ENCODE measurements at regions not wholly inside any gene's neighbourhood (a gene's known extent, or its start where the extent isn't known, plus 50 kb on each side); places are given as distances from the start of the nearest gene placed in this dataset.

DNA sequence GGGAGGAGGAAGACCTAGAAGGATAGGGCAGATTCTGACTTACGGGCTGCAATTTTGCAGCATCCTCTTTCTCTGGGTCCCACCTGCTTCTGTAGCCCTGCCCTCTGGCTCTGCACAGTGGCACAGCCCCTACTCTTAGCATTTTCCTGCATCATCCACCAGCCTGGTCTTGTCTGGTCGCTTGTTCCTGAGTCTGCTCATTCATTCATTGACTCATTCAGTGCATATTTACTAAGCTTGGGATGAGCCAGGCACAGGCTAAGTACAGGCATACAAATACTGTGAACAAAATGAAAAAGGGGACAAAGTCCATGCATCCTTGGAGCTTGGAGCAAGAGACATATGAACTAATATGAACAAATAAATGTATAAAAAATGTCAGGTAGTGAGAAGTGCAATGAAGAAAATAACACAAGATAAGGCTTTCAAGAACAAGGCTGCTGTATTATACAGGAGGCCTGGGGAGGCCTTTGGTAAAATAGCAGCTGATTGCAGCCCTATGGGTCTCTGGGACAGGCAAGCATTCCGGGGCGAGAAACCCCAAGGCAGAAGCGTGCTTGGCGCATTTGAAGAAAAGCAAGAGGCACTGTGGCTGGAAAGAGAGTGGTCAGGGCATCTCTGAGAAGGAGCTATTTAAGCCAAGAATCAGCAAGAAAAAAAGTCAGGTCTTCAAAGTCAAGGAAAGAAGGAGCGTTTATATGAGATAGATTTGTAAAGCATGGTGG lies 108.0 kb upstream of the ALX4 start:
- ATAC-seq (no peak), DNase-seq (no peak)
- no peaks in the 10 kb centered on the region for H3K4me1 ChIP-seq
- no peaks in the 10 kb centered on the region for H3K9me3 ChIP-seq
- H3K27me3 ChIP-seq: no peaks in the 10 kb centered on the region
- TF ChIP-seq POLR2A (IDR thresholded peaks at IDR 0.05): no peak
- TF ChIP-seq, protein P1, sequence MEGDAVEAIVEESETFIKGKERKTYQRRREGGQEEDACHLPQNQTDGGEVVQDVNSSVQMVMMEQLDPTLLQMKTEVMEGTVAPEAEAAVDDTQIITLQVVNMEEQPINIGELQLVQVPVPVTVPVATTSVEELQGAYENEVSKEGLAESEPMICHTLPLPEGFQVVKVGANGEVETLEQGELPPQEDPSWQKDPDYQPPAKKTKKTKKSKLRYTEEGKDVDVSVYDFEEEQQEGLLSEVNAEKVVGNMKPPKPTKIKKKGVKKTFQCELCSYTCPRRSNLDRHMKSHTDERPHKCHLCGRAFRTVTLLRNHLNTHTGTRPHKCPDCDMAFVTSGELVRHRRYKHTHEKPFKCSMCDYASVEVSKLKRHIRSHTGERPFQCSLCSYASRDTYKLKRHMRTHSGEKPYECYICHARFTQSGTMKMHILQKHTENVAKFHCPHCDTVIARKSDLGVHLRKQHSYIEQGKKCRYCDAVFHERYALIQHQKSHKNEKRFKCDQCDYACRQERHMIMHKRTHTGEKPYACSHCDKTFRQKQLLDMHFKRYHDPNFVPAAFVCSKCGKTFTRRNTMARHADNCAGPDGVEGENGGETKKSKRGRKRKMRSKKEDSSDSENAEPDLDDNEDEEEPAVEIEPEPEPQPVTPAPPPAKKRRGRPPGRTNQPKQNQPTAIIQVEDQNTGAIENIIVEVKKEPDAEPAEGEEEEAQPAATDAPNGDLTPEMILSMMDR (IDR thresholded peaks at IDR 0.05): no peak
- intact Hi-C loops (cut with DNase I): no loop called here
- H3K27ac ChIP-seq: no peak overlapping the region
- no peak overlapping the region for H3K4me3 ChIP-seq
- 79 to 80% methylated on average over 7 of the region's 7 CpGs for WGBS, 2 donors
- H3K36me3 ChIP-seq (replicated peaks in 1 of 2; ENCODE audit: insufficient read depth in 1 of 2, low read depth in 2 of 2): no peaks in the 10 kb centered on the region

DNA sequence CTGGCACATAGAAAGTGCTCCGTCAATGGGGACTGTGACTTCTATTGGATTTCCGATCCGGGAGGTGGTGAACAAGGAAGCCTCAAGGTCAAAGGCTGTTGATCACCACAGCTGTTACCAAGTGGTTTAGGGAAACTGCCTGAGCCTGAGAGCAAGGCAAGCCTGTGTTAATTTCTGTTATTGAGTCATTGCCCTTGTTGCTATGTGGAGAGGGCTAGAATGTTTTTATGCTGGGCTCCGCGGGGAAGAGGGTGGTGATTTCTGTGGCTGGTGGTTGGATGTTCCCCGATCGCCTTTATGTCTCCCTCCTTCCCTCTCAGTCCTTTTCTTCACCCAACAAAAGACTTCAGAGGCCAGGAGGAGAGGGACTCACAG lies 108.5 kb upstream of the ALX4 start:
- H3K9me3 ChIP-seq: no peaks in the 10 kb centered on the region
- H3K36me3 ChIP-seq (replicated peaks in 1 of 2; ENCODE audit: insufficient read depth in 1 of 2, low read depth in 2 of 2): no peaks in the 10 kb centered on the region
- 38 to 40% methylated on average over 7 of the region's 7 CpGs for WGBS, 2 donors
- no peak for DNase-seq
- TF ChIP-seq, protein P1 (IDR thresholded peaks at IDR 0.05): no peak
- TF ChIP-seq POLR2A (IDR thresholded peaks at IDR 0.05): no peak
- H3K27ac ChIP-seq: no peak overlapping the region
- intact Hi-C loops (cut with DNase I): no loop called here
- no peak overlapping the region for H3K4me3 ChIP-seq
- ATAC-seq: no peak
- no peaks in the 10 kb centered on the region for H3K4me1 ChIP-seq
- H3K27me3 ChIP-seq: no peaks in the 10 kb centered on the region

DNA sequence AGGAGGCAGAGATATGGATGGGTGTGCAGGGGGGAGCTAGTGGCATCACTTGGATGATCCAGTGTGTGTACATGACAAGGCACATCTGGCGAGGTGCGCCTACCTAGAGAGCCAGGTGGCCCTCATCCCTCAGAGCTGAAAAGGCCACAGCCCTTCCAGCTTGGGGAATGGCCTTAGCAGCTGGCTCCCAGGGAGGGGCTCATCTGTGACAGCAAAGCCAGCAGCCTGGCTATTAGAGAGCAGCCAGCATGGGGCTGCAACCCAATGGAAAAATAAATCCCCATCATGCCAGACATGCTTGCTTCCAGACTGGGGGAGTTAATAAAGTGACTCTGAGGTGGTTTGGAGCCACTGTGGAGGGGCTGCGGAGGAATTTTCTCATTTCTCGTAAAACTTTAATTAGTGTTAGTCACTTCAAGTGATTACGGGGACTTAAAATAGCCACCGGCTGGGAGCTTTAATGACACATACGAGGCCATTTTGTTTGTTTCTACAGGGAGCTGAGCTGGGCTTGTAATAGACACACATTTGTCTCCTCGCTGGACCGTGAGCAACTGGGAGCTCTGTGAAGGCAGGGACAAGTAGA lies 111.2 kb upstream of the ALX4 start:
- H3K36me3 ChIP-seq (replicated peaks in 1 of 2; ENCODE audit: insufficient read depth in 1 of 2, low read depth in 2 of 2): no peaks in the 10 kb centered on the region
- no peak for ATAC-seq
- no peaks in the 10 kb centered on the region for H3K4me1 ChIP-seq
- no peak for TF ChIP-seq POLR2A (IDR thresholded peaks at IDR 0.05)
- TF ChIP-seq, protein P1 (IDR thresholded peaks at IDR 0.05): no peak
- H3K4me3 ChIP-seq: no peak overlapping the region
- no peak overlapping the region for H3K27ac ChIP-seq
- DNase-seq: no peak
- H3K9me3 ChIP-seq: no peaks in the 10 kb centered on the region
- intact Hi-C loops (cut with DNase I): no loop called here
- 59 to 60% methylated on average over 9 of the region's 9 CpGs for WGBS, 2 donors
- no peaks in the 10 kb centered on the region for H3K27me3 ChIP-seq

DNA sequence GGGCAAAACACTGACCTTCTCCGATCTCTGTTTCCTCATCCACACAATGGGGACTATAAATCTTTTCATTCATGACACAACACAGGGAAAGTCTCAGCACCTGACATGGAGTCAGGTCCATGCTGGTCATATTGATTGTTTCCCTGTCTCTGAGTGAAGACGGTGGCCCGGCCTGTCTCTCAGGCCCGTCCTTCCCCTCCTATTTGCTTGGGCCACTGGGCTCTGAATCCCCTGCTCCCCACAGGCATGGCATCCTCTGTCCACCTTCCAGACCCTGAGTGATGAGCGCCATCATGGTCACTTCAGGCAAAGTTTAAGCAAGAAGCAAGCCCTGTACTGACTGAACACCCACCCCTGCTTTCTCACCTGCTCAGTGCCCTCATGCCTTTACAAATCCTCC lies 113.3 kb upstream of the ALX4 start:
- H3K4me3 ChIP-seq: no peak overlapping the region
- DNase-seq (no peak), ATAC-seq (no peak)
- intact Hi-C loops (cut with DNase I): no loop called here
- H3K27ac ChIP-seq: no peak overlapping the region
- no peaks in the 10 kb centered on the region for H3K4me1 ChIP-seq
- H3K36me3 ChIP-seq (replicated peaks in 1 of 2; ENCODE audit: insufficient read depth in 1 of 2, low read depth in 2 of 2): no peaks in the 10 kb centered on the region
- H3K9me3 ChIP-seq: no peaks in the 10 kb centered on the region
- H3K27me3 ChIP-seq: no peaks in the 10 kb centered on the region
- WGBS, 2 donors: 56 to 62% methylated on average over 5 of the region's 5 CpGs
- TF ChIP-seq, protein P1 (IDR thresholded peaks at IDR 0.05): no peak
- no peak for TF ChIP-seq POLR2A (IDR thresholded peaks at IDR 0.05)

DNA sequence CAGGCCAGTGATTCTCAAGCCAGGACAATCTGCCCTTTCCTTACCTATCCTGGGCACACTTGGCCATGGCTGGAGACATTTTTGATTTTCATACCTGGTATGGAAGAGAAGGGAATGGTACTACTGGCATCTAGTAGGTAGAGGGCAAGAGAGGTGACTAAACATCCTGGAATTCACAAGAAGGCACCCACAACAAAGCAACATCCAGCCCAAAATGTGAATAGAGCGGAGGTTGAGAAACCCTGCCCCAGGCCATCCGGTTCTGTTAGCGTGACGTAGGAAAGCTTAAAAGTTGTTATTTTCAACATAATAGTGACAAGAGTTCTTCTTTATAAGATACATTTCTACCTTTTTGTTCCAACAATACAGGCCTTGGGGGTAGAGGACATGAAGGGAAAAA lies 114.9 kb upstream of the ALX4 start:
- H3K9me3 ChIP-seq: no peaks in the 10 kb centered on the region
- no peak for ATAC-seq
- no peaks in the 10 kb centered on the region for H3K4me1 ChIP-seq
- H3K4me3 ChIP-seq: no peak overlapping the region
- WGBS, 2 donors: 93 to 94% methylated on average over 4 of the region's 4 CpGs
- H3K36me3 ChIP-seq (replicated peaks in 1 of 2; ENCODE audit: insufficient read depth in 1 of 2, low read depth in 2 of 2): no peaks in the 10 kb centered on the region
- H3K27me3 ChIP-seq: no peaks in the 10 kb centered on the region
- no peak overlapping the region for H3K27ac ChIP-seq
- no peak for DNase-seq
- TF ChIP-seq POLR2A (IDR thresholded peaks at IDR 0.05): no peak
- TF ChIP-seq, protein P1 (IDR thresholded peaks at IDR 0.05): no peak
- intact Hi-C loops (cut with DNase I): no loop called here
